Neural cell (in vitro differentiated cells): ENCODE measurements at regions not wholly inside any gene's neighbourhood (a gene's known extent, or its start where the extent isn't known, plus 50 kb on each side); places are given as distances from the start of the nearest gene placed in this dataset.
"Not testable (repeated sequence)": the region's sequence is repeated elsewhere in the genome, so short reads cannot be mapped to it uniquely, and the experiment has no call there.

Experiments used
- H2AFZ ChIP-seq: fragments of 200-600, 300-800 bp; sonication (generic), shearing (Covaris generic); 2 replicates; pipeline ENCODE4 v1.6.0; 2014; ENCODE audit warnings: low read depth, mild to moderate bottlenecking, antibody characterized with exemption, low read length, moderate library complexity
- H3F3A ChIP-seq: fragments of 200-600 bp; shearing (Covaris generic); 2 replicates; pipeline ENCODE4 v1.6.1; 2016; ENCODE audit warnings: mild to moderate bottlenecking, moderate library complexity, mixed read lengths, antibody characterized with exemption, low read length; ENCODE audit not compliant: insufficient read depth, poor library complexity, severe bottlenecking
- H3K27ac ChIP-seq: fragments of 200-600, 300-800 bp; sonication (generic), shearing (Covaris generic); 2 replicates; pipeline ENCODE4 v1.5.1; 2014; ENCODE audit warnings: mild to moderate bottlenecking, low read length, moderate library complexity
- H3K27me3 ChIP-seq: fragments of 300-800, 200-600 bp; sonication (generic), shearing (Covaris generic); 2 replicates; pipeline ENCODE4 v1.6.0; 2014; ENCODE audit warnings: mild to moderate bottlenecking, low read depth, low read length, moderate library complexity; ENCODE audit not compliant: insufficient read depth
- H3K36me3 ChIP-seq: fragments of 300-800, 200-600 bp; sonication (generic), shearing (Covaris generic); 2 replicates; pipeline ENCODE4 v1.5.1; 2014; ENCODE audit warnings: mild to moderate bottlenecking, antibody characterized with exemption, low read length, moderate library complexity; ENCODE audit not compliant: insufficient read depth
- H3K4me2 ChIP-seq: fragments of 300-800, 200-600 bp; sonication (generic), shearing (Covaris generic); 2 replicates; pipeline ENCODE4 v1.6.0; 2014; ENCODE audit warnings: mild to moderate bottlenecking, low read length
- H3K4me3 ChIP-seq: fragments of 300-800, 200-600 bp; sonication (generic), shearing (Covaris generic); 2 replicates; pipeline ENCODE4 v1.5.1; 2014; ENCODE audit warnings: mild to moderate bottlenecking, low read length, moderate library complexity
- H3K79me2 ChIP-seq: fragments of 200-600 bp; shearing (Covaris generic); replicated peaks from 2 replicates; pipeline ENCODE4 v1.6.0; 2014; ENCODE audit warnings: mild to moderate bottlenecking, low read length, moderate library complexity; ENCODE audit not compliant: insufficient read depth
- H3K9ac ChIP-seq: fragments of 300-800, 200-600 bp; sonication (generic), shearing (Covaris generic); 2 replicates; pipeline ENCODE4 v1.6.1; 2016; ENCODE audit warnings: mild to moderate bottlenecking, low read length, mixed read lengths
- H3K9me2 ChIP-seq: fragments of 200-600 bp; shearing (Covaris generic); 2 replicates; pipeline ENCODE4 v1.6.1; 2016; ENCODE audit warnings: mild to moderate bottlenecking, low read length, mixed read lengths; ENCODE audit not compliant: insufficient read depth
- H3K9me3 ChIP-seq: fragments of 200-600, 300-800 bp; sonication (generic), shearing (Covaris generic); 2 replicates; pipeline ENCODE4 v1.6.1; 2016; ENCODE audit warnings: mild to moderate bottlenecking, mixed run types, low read length, moderate library complexity, mixed read lengths
- H4K20me1 ChIP-seq: fragments of 200-600 bp; shearing (Covaris generic); 2 replicates; pipeline ENCODE4 v1.6.1; 2016; ENCODE audit warnings: mild to moderate bottlenecking, mixed run types; ENCODE audit not compliant: insufficient read depth
- CTCF ChIP-seq: fragments of 450-650 bp; IDR thresholded peaks from 2 replicates; pipeline ENCODE4 v1.5.1; 2014; ENCODE audit warnings: antibody characterized with exemption, mild to moderate bottlenecking, moderate library complexity; ENCODE audit not compliant: poor library complexity, severe bottlenecking
- EP300 ChIP-seq: fragments of 450-650 bp; conservative IDR thresholded peaks from 2 replicates; pipeline ENCODE4 v1.6.1; 2014; ENCODE audit warnings: antibody characterized with exemption, mild to moderate bottlenecking, moderate library complexity; ENCODE audit not compliant: poor library complexity, severe bottlenecking
- EZH2 ChIP-seq: fragments of 200-600, 300-800 bp; shearing (Covaris generic), sonication (generic); IDR thresholded peaks from 2 replicates; pipeline ENCODE4 v1.6.1; 2014; ENCODE audit warnings: antibody characterized with exemption, low read length, borderline replicate concordance, mild to moderate bottlenecking; ENCODE audit not compliant: insufficient read depth, poor library complexity, severe bottlenecking
- MXI1 ChIP-seq: fragments of 450-650 bp; conservative IDR thresholded peaks from 2 replicates; pipeline ENCODE4 v1.6.1; 2014; ENCODE audit warnings: antibody characterized with exemption, mild to moderate bottlenecking; ENCODE audit not compliant: poor library complexity, severe bottlenecking
- POLR2AphosphoS5 ChIP-seq: IDR thresholded peaks from 2 replicates; pipeline ENCODE4 v1.6.1; 2012
- RAD21 ChIP-seq: fragments of 450-650 bp; conservative IDR thresholded peaks from 2 replicates; pipeline ENCODE4 v1.6.1; 2014; ENCODE audit warnings: antibody characterized with exemption, mild to moderate bottlenecking, moderate library complexity
- REST ChIP-seq: IDR thresholded peaks from 2 replicates; pipeline ENCODE4 v1.6.1; 2012; ENCODE audit warnings: borderline replicate concordance
- SMC3 ChIP-seq: fragments of 450-650 bp; conservative IDR thresholded peaks from 2 replicates; pipeline ENCODE4 v1.6.1; 2014; ENCODE audit warnings: antibody characterized with exemption, mild to moderate bottlenecking, moderate library complexity; ENCODE audit not compliant: poor library complexity
- TAF1 ChIP-seq: IDR thresholded peaks from 2 replicates; pipeline ENCODE4 v1.6.1; 2012; ENCODE audit warnings: low read depth

GRCh38 chr7:121530227-121531174 lies 134.4 kb upstream of the FAM3C start:
- no peak overlapping the region for H2AFZ ChIP-seq
- no peak overlapping the region for H3K27ac ChIP-seq
- H3K4me3 ChIP-seq, result no peak overlapping the region
- H3K4me2 ChIP-seq, result no peak overlapping the region
- no peaks in the 10 kb centered on the region for H3K27me3 ChIP-seq
- H4K20me1 ChIP-seq, result no peaks in the 10 kb centered on the region
- H3K9me3 ChIP-seq, result no peaks in the 10 kb centered on the region
- no peak overlapping the region for H3K9ac ChIP-seq
- H3K9me2 ChIP-seq, result no peaks in the 10 kb centered on the region
- no peaks in the 10 kb centered on the region for H3F3A ChIP-seq
- no peaks in the 10 kb centered on the region for H3K36me3 ChIP-seq
- H3K79me2 ChIP-seq, result no peaks in the 10 kb centered on the region
- TF ChIP-seq EP300 (no peak), MXI1 (no peak), EZH2 (no peak), RAD21 (no peak), CTCF (no peak), TAF1 (no peak), POLR2AphosphoS5 (no peak), SMC3 (no peak), REST (no peak)

- Histone ChIP-seq H3K27ac (no peak overlapping the region), H3K4me2 (no peak overlapping the region), H3K27me3 (no peaks in the 10 kb centered on the region), H2AFZ (no peak overlapping the region), H4K20me1 (no peaks in the 10 kb centered on the region), H3K9ac (no peak overlapping the region), H3K4me3 (no peak overlapping the region), H3K36me3 (no peaks in the 10 kb centered on the region), H3K79me2 (no peaks in the 10 kb centered on the region), H3K9me3 (no peaks in the 10 kb centered on the region), H3K9me2 (no peaks in the 10 kb centered on the region), H3F3A (no peaks in the 10 kb centered on the region)
- TF ChIP-seq REST (no peak), TAF1 (no peak), CTCF (no peak), POLR2AphosphoS5 (no peak), EP300 (no peak), EZH2 (no peak), SMC3 (no peak), RAD21 (no peak)
Observed at GRCh38 chr7:121529003-121529402, 132.9 kb upstream of the FAM3C start.

- not testable (repeated sequence) for H3K27ac ChIP-seq, H3K9me2 ChIP-seq, H3K27me3 ChIP-seq, H2AFZ ChIP-seq, H3K4me3 ChIP-seq, H3K9ac ChIP-seq, H3K4me2 ChIP-seq, H3F3A ChIP-seq, H3K36me3 ChIP-seq, H3K9me3 ChIP-seq, H4K20me1 ChIP-seq, H3K79me2 ChIP-seq
Observed at GRCh38 chr7:121526210-121526609, 130.1 kb upstream of the FAM3C start.
